Gastrocnemius medialis (tissue), 4 donors: ENCODE measurements at regions not wholly inside any gene's neighbourhood (a gene's known extent, or its start where the extent isn't known, plus 50 kb on each side); places are given as distances from the start of the nearest gene placed in this dataset.

ENCODE experiments used
- ATAC-seq, 2 donors: fragments of 150-250 bp; one replicate each; pipeline ENCODE4 v1.9.1; 2016
- DNase-seq, 2 donors: peaks; one replicate each; pipeline ENCODE4 v3.0.0-alpha.2; 2019
- H3K27ac ChIP-seq, 4 donors: fragments of 200-600 bp; sonication (generic); 1 replicate in 1 of 4; 2 replicates in 3 of 4; pipeline ENCODE4 v1.5.1; 2016 to 2018; ENCODE audit warnings: mild to moderate bottlenecking in 2 of 4, moderate library complexity in 1 of 4
- H3K27me3 ChIP-seq, 3 donors: fragments of 200-600 bp; sonication (generic) in 2 of 3; 1 replicate in 1 of 3; 2 replicates in 2 of 3; pipeline versions ENCODE4 v1.5.1 to v1.6.0; 2016 to 2019; ENCODE audit warnings: mild to moderate bottlenecking in 1 of 3, moderate library complexity in 1 of 3
- H3K36me3 ChIP-seq, 2 donors: fragments of 200-600 bp; sonication (generic) in 1 of 2; one replicate each; pipeline ENCODE4 v1.5.1; 2017 to 2018
- H3K4me1 ChIP-seq, 2 donors: fragments of 200-600 bp; sonication (generic) in 1 of 2; one replicate each; pipeline ENCODE4 v1.5.1; 2016 to 2017; ENCODE audit warnings: mild to moderate bottlenecking in 2 of 2
- H3K4me3 ChIP-seq, 4 donors: fragments of 200-600 bp; sonication (generic) in 3 of 4; 1 replicate in 1 of 4; 2 replicates in 3 of 4; pipeline ENCODE4 v1.5.1; 2016 to 2019; ENCODE audit warnings: mild to moderate bottlenecking in 2 of 4
- H3K9me3 ChIP-seq, 3 donors: fragments of 200-600 bp; sonication (generic) in 2 of 3; 1 replicate in 1 of 3; 2 replicates in 2 of 3; pipeline ENCODE4 v1.5.1; 2016 to 2019
- CTCF ChIP-seq, 5 experiments: fragments of 450-650 bp in 3 of 5; fragments of 200-600 bp in 2 of 5; sonication (generic) in 2 of 5; IDR thresholded peaks in 4 of 5; conservative IDR thresholded peaks in 1 of 5; 1 replicate in 4 of 5; 2 replicates in 1 of 5; pipeline ENCODE4 v1.5.1; 2016 to 2019; ENCODE audit warnings: antibody characterized with exemption in 5 of 5, mild to moderate bottlenecking in 3 of 5, moderate library complexity in 3 of 5
- POLR2A ChIP-seq, 2 donors: fragments of 450-650 bp; IDR thresholded peaks; one replicate each; pipeline ENCODE4 v1.6.1; 2017; ENCODE audit warnings: antibody characterized with exemption in 2 of 2, mild to moderate bottlenecking in 2 of 2, moderate library complexity in 2 of 2
- in situ Hi-C, 4 donors: fragments of 200-750 bp; cut with MboI; loops; one replicate each; pipeline versions ENCODE4 v1.15.0 to v1.8.0; 2017; ENCODE audit warnings: low sequenced_read_pairs in 4 of 4
- intact Hi-C: fragments of 100-400 bp; cut with DNase I; formaldehyde crosslinking; loops from one replicate; pipeline ENCODE4 v1.15.1; 2023; ENCODE audit warnings: low total_unique reads

GRCh38 chr1:59012378-59012777, 228.5 kb upstream of the JUN start:
- Histone ChIP-seq H3K27me3 (no peaks in the 10 kb centered on the region), H3K4me3 (no peak overlapping the region), H3K27ac (peak overlapping the region; percentile 78 to 96 (median 88)), H3K36me3 (no peaks in the 10 kb centered on the region), H3K4me1 (peaks cover 25 to 39% of the 10 kb centered on the region in 2 donors), H3K9me3 (no peaks in the 10 kb centered on the region)
- ATAC-seq (no peak), DNase-seq (no peak)
- intact Hi-C loops = no loop called here
- TF ChIP-seq CTCF (IDR thresholded peaks at IDR 0.05 in 4 of 5, conservative IDR thresholded peaks at IDR 0.05 in 1 of 5) (no peak), POLR2A (IDR thresholded peaks at IDR 0.05) (no peak)
- in situ Hi-C loops = no loop called here

GRCh38 chr1:59013276-59013927, 229.6 kb upstream of the JUN start:
- no peak for TF ChIP-seq CTCF (IDR thresholded peaks at IDR 0.05 in 4 of 5, conservative IDR thresholded peaks at IDR 0.05 in 1 of 5)
- TF ChIP-seq POLR2A (IDR thresholded peaks at IDR 0.05) = peak in 1 of 2 donors; percentile 21
- peak; percentile 23 to 57 for DNase-seq
- peak; percentile 59 to 73 for ATAC-seq
- Histone ChIP-seq H3K27me3 (no peaks in the 10 kb centered on the region), H3K4me1 (peaks cover 20 to 31% of the 10 kb centered on the region in 2 donors), H3K9me3 (no peaks in the 10 kb centered on the region), H3K27ac (peak overlapping the region; percentile 78 to 96 (median 88)), H3K36me3 (no peaks in the 10 kb centered on the region), H3K4me3 (peak overlapping the region; percentile 7 to 39 (median 37))
- intact Hi-C loops (no loop called here), in situ Hi-C loops (no loop called here)

- no peaks in the 10 kb centered on the region for H3K36me3 ChIP-seq
- in situ Hi-C loops (no loop called here), intact Hi-C loops (no loop called here)
- no peaks in the 10 kb centered on the region for H3K9me3 ChIP-seq
- peaks cover 25 to 31% of the 10 kb centered on the region in 2 donors for H3K4me1 ChIP-seq
- peak overlapping the region; percentile 78 to 96 (median 88) for H3K27ac ChIP-seq
- DNase-seq (no peak), ATAC-seq (peak in 1 of 2 donors; percentile 12)
- H3K27me3 ChIP-seq = no peaks in the 10 kb centered on the region
- H3K4me3 ChIP-seq = peak overlapping the region; percentile 7 to 39 (median 37)
- TF ChIP-seq CTCF (IDR thresholded peaks at IDR 0.05 in 4 of 5, conservative IDR thresholded peaks at IDR 0.05 in 1 of 5) (no peak), POLR2A (IDR thresholded peaks at IDR 0.05) (no peak)
These were observed 230.1 kb upstream of the JUN start for GRCh38 chr1:59013928-59014279.

- Histone ChIP-seq H3K4me1 (peaks cover 34% of the 10 kb centered on the region in 2 donors), H3K4me3 (no peak overlapping the region), H3K9me3 (no peaks in the 10 kb centered on the region), H3K27me3 (no peaks in the 10 kb centered on the region), H3K27ac (peak overlapping the region in 3 of 4 donors; percentile 82 to 96 (median 94)), H3K36me3 (no peaks in the 10 kb centered on the region)
- DNase-seq (no peak), ATAC-seq (no peak)
- intact Hi-C loops = loop anchor here (5.0 kb wide), 2 partner anchors 128 to 277 kb away; no protein-coding TSS in a partner anchor
- TF ChIP-seq POLR2A (IDR thresholded peaks at IDR 0.05) (no peak), CTCF (IDR thresholded peaks at IDR 0.05 in 4 of 5, conservative IDR thresholded peaks at IDR 0.05 in 1 of 5) (no peak)
- in situ Hi-C loops = no loop called here
These were observed 231.0 kb upstream of the JUN start for GRCh38 chr1:59014827-59015226.
